ENCODE measurements at regions not wholly inside any gene's neighbourhood (a gene's known extent, or its start where the extent isn't known, plus 50 kb on each side); places are given as distances from the start of the nearest gene placed in this dataset.

DNA sequence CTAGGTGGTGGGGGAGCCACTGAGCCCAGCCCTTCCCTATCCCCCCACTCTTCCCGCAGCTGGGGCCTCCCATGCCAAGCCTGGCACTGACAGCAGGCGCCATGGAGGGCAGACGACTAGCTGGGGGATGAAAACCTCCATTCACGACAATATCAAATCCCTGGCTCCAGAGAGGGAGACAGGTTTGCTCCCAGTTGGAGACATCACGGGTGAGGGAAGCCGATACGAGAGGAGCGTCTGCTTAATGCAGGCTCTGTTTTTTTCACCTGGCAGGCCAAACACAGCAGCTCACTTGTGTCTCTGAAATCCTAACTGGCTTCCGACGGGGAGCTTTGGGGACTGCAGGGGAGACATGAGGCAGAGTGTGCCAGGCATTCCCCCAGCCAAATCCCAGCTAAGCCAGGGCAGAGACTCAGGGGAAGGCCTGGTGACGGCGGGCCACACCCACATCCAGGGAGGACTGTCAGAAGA is 307.4 kb upstream of the ZMIZ1 start:
- in situ Hi-C loops (cut with HindIII; ENCODE audit: low pct_ligation_motif_present, low sequenced_read_pairs): no loop called here
- DNase-seq: no peak
- Histone ChIP-seq H3K4me3 (ENCODE audit: low read depth, low read length) (no peak overlapping the region), H3K27ac (no peak overlapping the region), H3K27me3 (replicated peaks) (no peaks in the 10 kb centered on the region), H3K36me3 (replicated peaks) (no peaks in the 10 kb centered on the region)
- TF ChIP-seq, protein P1, sequence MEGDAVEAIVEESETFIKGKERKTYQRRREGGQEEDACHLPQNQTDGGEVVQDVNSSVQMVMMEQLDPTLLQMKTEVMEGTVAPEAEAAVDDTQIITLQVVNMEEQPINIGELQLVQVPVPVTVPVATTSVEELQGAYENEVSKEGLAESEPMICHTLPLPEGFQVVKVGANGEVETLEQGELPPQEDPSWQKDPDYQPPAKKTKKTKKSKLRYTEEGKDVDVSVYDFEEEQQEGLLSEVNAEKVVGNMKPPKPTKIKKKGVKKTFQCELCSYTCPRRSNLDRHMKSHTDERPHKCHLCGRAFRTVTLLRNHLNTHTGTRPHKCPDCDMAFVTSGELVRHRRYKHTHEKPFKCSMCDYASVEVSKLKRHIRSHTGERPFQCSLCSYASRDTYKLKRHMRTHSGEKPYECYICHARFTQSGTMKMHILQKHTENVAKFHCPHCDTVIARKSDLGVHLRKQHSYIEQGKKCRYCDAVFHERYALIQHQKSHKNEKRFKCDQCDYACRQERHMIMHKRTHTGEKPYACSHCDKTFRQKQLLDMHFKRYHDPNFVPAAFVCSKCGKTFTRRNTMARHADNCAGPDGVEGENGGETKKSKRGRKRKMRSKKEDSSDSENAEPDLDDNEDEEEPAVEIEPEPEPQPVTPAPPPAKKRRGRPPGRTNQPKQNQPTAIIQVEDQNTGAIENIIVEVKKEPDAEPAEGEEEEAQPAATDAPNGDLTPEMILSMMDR (IDR thresholded peaks at IDR 0.05; ENCODE audit: low read depth, low read length, missing control alignments): no peak

DNA sequence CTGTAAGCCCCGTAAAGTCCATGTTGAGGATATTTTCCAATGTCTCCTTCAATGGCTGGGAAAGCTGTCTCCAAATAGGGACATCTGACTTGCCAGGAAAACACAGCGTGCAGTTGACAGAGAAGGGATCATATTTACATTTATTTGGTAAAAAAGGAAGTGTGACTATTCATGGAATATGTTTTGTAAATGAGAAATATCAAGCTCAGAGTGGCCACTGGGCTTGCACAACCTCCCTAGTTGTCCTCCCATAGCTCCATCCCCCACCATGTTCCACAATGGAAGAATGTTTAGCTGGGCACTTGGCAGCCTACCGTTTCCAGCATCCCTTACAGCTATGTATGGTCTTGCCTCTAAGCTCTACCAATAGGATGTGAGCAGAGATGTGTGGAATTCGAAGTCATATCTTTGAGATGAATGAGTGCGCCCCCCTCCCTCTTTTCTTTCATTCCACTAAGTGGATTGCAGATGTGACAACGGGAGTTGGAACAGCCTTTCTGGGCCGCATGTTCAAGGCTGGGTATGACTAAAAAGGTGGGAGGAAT is 306.6 kb upstream of the ZMIZ1 start:
- Histone ChIP-seq H3K36me3 (replicated peaks) (no peaks in the 10 kb centered on the region), H3K27me3 (replicated peaks) (no peaks in the 10 kb centered on the region), H3K4me3 (ENCODE audit: low read depth, low read length) (no peak overlapping the region), H3K27ac (no peak overlapping the region)
- TF ChIP-seq, protein P1 (IDR thresholded peaks at IDR 0.05; ENCODE audit: low read depth, low read length, missing control alignments): no peak
- in situ Hi-C loops (cut with HindIII; ENCODE audit: low pct_ligation_motif_present, low sequenced_read_pairs): no loop called here
- no peak for DNase-seq

DNA sequence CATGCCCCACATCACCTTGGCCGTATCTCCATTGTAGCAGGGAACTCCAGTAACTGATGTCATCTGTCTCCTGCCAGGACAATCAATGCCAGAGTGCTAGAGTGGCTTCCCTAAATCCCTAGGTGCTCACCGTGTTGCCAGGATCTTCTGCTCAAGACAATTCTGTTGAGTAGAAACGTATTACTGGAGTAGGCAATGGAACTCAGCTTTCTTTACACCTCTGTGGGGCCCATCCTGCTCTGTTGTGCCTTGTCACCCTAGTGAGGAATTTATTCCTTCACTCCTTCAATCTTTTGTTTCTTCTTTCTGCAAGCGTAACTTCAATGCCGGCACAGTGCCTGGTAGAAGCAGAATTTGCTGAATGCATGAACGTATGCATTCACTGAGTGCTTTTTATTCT is 305.5 kb upstream of the ZMIZ1 start:
- in situ Hi-C loops (cut with HindIII; ENCODE audit: low pct_ligation_motif_present, low sequenced_read_pairs): no loop called here
- no peak overlapping the region for H3K4me3 ChIP-seq (ENCODE audit: low read depth, low read length)
- no peaks in the 10 kb centered on the region for H3K27me3 ChIP-seq (replicated peaks)

DNA sequence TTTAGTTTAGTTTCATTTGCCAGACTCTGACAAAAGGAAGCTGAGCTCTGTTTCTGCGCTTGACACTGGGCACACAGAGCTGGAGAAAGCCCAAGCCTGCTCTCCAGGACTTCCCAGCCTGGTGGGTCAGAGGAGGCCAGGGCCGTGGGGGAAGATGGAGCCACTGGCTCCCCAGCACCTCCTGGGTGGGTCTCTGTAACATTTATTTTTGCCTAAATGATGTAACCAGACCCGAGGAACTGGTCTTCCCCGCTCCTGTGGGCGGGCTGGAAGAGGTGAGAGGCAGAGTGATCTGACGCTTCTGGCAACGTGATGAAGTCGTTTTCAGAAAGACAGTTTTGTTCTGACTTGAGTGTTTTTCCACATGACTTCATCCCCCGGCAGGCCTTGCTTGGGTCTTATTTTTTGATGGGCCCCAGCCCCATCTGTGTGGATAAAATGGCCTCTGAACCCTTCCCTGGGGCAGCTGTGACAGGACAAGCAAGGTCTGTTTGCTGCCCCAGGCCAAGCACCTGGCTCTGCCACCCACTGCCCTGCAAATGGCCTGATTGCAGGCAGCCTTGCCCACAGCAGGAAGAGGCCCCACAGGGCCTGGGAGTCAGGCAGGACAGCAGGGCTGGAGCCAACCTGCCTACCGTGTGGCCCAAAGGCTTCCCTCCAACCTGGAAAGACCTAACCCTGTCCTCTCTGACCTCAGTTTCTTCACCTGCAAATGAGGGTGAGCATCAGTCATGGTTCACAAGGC is 304.9 kb upstream of the ZMIZ1 start:
- H3K27me3 ChIP-seq (replicated peaks): no peaks in the 10 kb centered on the region
- no peak overlapping the region for H3K4me3 ChIP-seq (ENCODE audit: low read depth, low read length)
- no peaks in the 10 kb centered on the region for H3K36me3 ChIP-seq (replicated peaks)
- TF ChIP-seq, protein P1 (IDR thresholded peaks at IDR 0.05; ENCODE audit: low read depth, low read length, missing control alignments): no peak
- H3K27ac ChIP-seq: no peak overlapping the region
- in situ Hi-C loops (cut with HindIII; ENCODE audit: low pct_ligation_motif_present, low sequenced_read_pairs): no loop called here
- DNase-seq: no peak

More for the DNA sequence above, 305.5 kb upstream of the ZMIZ1 start:
- H3K36me3 ChIP-seq (replicated peaks): no peaks in the 10 kb centered on the region
- TF ChIP-seq, protein P1 (IDR thresholded peaks at IDR 0.05; ENCODE audit: low read depth, low read length, missing control alignments): no peak
- no peak for DNase-seq
- no peak overlapping the region for H3K27ac ChIP-seq

DNA sequence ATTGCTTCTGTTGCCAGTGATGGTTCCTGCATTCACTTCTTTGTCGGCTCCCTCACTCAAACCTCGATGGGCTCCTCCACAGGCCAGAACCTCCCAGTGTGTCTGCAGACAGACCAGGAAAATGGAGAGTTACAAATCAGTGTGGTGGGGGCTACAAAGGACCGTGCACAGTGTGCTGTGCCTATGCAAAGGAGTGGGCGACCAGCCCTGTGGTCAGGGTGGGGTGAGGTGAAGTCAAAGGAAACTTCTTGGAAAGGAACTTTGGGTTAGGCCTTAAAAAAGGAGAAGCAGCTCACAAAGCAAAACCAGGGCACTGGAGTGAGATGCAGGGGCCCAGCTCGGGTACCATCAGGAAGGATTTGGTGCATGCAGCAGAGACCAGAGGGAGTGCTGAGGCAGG is 304.3 kb upstream of the ZMIZ1 start:
- TF ChIP-seq, protein P1 (IDR thresholded peaks at IDR 0.05; ENCODE audit: low read depth, low read length, missing control alignments): no peak
- Histone ChIP-seq H3K36me3 (replicated peaks) (no peaks in the 10 kb centered on the region), H3K27ac (no peak overlapping the region), H3K4me3 (ENCODE audit: low read depth, low read length) (no peak overlapping the region), H3K27me3 (replicated peaks) (no peaks in the 10 kb centered on the region)
- no peak for DNase-seq
- in situ Hi-C loops (cut with HindIII; ENCODE audit: low pct_ligation_motif_present, low sequenced_read_pairs): no loop called here

Measured in brain microvascular endothelial cell (primary cell).